Fibroblast of skin of back (primary cell): ENCODE measurements at regions not wholly inside any gene's neighbourhood (a gene's known extent, or its start where the extent isn't known, plus 50 kb on each side); places are given as distances from the start of the nearest gene placed in this dataset.
A peak's percentile ranks its signal among the peaks of the same experiment; 100 is the strongest.

Experiments
- DNase-seq: peaks from one replicate; pipeline ENCODE4 v3.0.0-alpha.2; 2013

- DNase-seq = peak; percentile 25
Observed at GRCh38 chr4:19883841-19884240, 367.9 kb upstream of the SLIT2 start.

GRCh38 chr4:19880206-19880605 is 371.5 kb upstream of the SLIT2 start:
- no peak for DNase-seq

GRCh38 chr4:19879330-19879729 is 372.4 kb upstream of the SLIT2 start:
- no peak for DNase-seq

GRCh38 chr4:19857991-19858390 is 393.7 kb upstream of the SLIT2 start:
- DNase-seq = no peak

- DNase-seq = no peak
Observed at GRCh38 chr4:19857380-19857779, 394.3 kb upstream of the SLIT2 start.

GRCh38 chr4:19850909-19851308 is 400.8 kb upstream of the SLIT2 start:
- DNase-seq = peak; percentile 53

- peak; percentile 44 for DNase-seq
Observed at GRCh38 chr4:19844446-19844845, 407.3 kb upstream of the SLIT2 start.

- no peak for DNase-seq
Observed at GRCh38 chr4:19842471-19842870, 409.2 kb upstream of the SLIT2 start.

GRCh38 chr4:19838858-19839257 is 412.8 kb upstream of the SLIT2 start:
- no peak for DNase-seq

- no peak for DNase-seq
Observed at GRCh38 chr4:19835429-19835828, 416.3 kb upstream of the SLIT2 start.

GRCh38 chr4:19832411-19832810 is 419.3 kb upstream of the SLIT2 start:
- no peak for DNase-seq

GRCh38 chr4:19831644-19832285 is 419.9 kb upstream of the SLIT2 start:
- no peak for DNase-seq

- peak; percentile 63 for DNase-seq
Observed at GRCh38 chr4:19829101-19829500, 422.6 kb upstream of the SLIT2 start.

GRCh38 chr4:19823781-19824180 is 427.9 kb upstream of the SLIT2 start:
- DNase-seq = no peak

- no peak for DNase-seq
Observed at GRCh38 chr4:19819737-19820136, 432.0 kb upstream of the SLIT2 start.

- no peak for DNase-seq
Observed at GRCh38 chr4:19809989-19810388, 441.7 kb upstream of the SLIT2 start.

GRCh38 chr4:19807505-19807904 is 444.2 kb upstream of the SLIT2 start:
- DNase-seq = peak; percentile 73

GRCh38 chr4:19806865-19807264 is 444.8 kb upstream of the SLIT2 start:
- DNase-seq = peak; percentile 46

GRCh38 chr4:19803406-19803805 is 448.3 kb upstream of the SLIT2 start:
- peak; percentile 39 for DNase-seq

- DNase-seq = no peak
Observed at GRCh38 chr4:19793831-19794230, 457.9 kb upstream of the SLIT2 start.

GRCh38 chr4:19791422-19792123 is 460.1 kb upstream of the SLIT2 start:
- DNase-seq = peak; percentile 53

- no peak for DNase-seq
Observed at GRCh38 chr4:19786616-19787015, 465.1 kb upstream of the SLIT2 start.

- no peak for DNase-seq
Observed at GRCh38 chr4:19783667-19784223, 468.0 kb upstream of the SLIT2 start.

GRCh38 chr4:19780871-19781270 is 470.8 kb upstream of the SLIT2 start:
- DNase-seq = no peak
